Activated CD4-positive, CD25-positive, alpha-beta regulatory T cell treated with anti-CD3 and anti-CD28 coated beads, Interleukin-2, amount 50 U/mL, for 16 hours (primary cell): ENCODE measurements at regions not wholly inside any gene's neighbourhood (a gene's known extent, or its start where the extent isn't known, plus 50 kb on each side); places are given as distances from the start of the nearest gene placed in this dataset.
"Not testable (repeated sequence)": the region's sequence is repeated elsewhere in the genome, so short reads cannot be mapped to it uniquely, and the experiment has no call there.

Source experiments
- DNase-seq: peaks from one replicate; pipeline ENCODE4 v3.0.0-alpha.2; 2020; ENCODE audit warnings: low read depth, low spot score

GRCh38 chr10:4638099-4638498 lies 187.9 kb upstream of the AKR1E2 start:
- no peak for DNase-seq

- no peak for DNase-seq
Measured at GRCh38 chr10:4637657-4638056, 188.3 kb upstream of the AKR1E2 start.

- no peak for DNase-seq
Measured at GRCh38 chr10:4635883-4636282, 190.1 kb upstream of the AKR1E2 start.

GRCh38 chr10:4635388-4635787 lies 190.6 kb upstream of the AKR1E2 start:
- no peak for DNase-seq

- no peak for DNase-seq
Measured at GRCh38 chr10:4633776-4634175, 192.2 kb upstream of the AKR1E2 start.

GRCh38 chr10:4633186-4633585 lies 192.8 kb upstream of the AKR1E2 start:
- DNase-seq, result no peak

GRCh38 chr10:4632757-4633156 lies 193.2 kb upstream of the AKR1E2 start:
- no peak for DNase-seq

GRCh38 chr10:4626919-4627318 lies 199.1 kb upstream of the AKR1E2 start:
- DNase-seq, result no peak

- no peak for DNase-seq
Measured at GRCh38 chr10:4623757-4624420, 202.1 kb upstream of the AKR1E2 start.

GRCh38 chr10:4623200-4623599 lies 202.8 kb upstream of the AKR1E2 start:
- no peak for DNase-seq

GRCh38 chr10:4622384-4622783 lies 203.6 kb upstream of the AKR1E2 start:
- DNase-seq, result no peak

- no peak for DNase-seq
Measured at GRCh38 chr10:4617589-4617988, 208.4 kb upstream of the AKR1E2 start.

GRCh38 chr10:4615042-4615441 lies 211.0 kb upstream of the AKR1E2 start:
- no peak for DNase-seq

GRCh38 chr10:4609251-4609650 lies 216.8 kb upstream of the AKR1E2 start:
- DNase-seq, result no peak

GRCh38 chr10:4607681-4608080 lies 218.3 kb upstream of the AKR1E2 start:
- DNase-seq, result no peak

GRCh38 chr10:4606856-4607636 lies 219.0 kb upstream of the AKR1E2 start:
- DNase-seq, result no peak

GRCh38 chr10:4602764-4603491 lies 223.1 kb upstream of the AKR1E2 start:
- no peak for DNase-seq

GRCh38 chr10:4599471-4599870 lies 226.5 kb upstream of the AKR1E2 start:
- DNase-seq, result no peak

- DNase-seq, result not testable (repeated sequence)
Measured at GRCh38 chr10:4597898-4598297, 228.1 kb upstream of the AKR1E2 start.

- DNase-seq, result no peak
Measured at GRCh38 chr10:4596951-4597350, 229.1 kb upstream of the AKR1E2 start.

- no peak for DNase-seq
Measured at GRCh38 chr10:4595719-4596319, 230.2 kb upstream of the AKR1E2 start.

GRCh38 chr10:4590807-4591206 lies 235.2 kb upstream of the AKR1E2 start:
- DNase-seq, result no peak
